HG03457 (cell line): ENCODE measurements at regions not wholly inside any gene's neighbourhood (a gene's known extent, or its start where the extent isn't known, plus 50 kb on each side); places are given as distances from the start of the nearest gene placed in this dataset.

Experiments
- ATAC-seq: cut with Tn5 transposase; IDR thresholded peaks from one replicate; pipeline ENCODE4 v1.9.1; 2021; ENCODE audit warnings: moderate number of reproducible peaks; ENCODE audit not compliant: unreplicated experiment

DNA sequence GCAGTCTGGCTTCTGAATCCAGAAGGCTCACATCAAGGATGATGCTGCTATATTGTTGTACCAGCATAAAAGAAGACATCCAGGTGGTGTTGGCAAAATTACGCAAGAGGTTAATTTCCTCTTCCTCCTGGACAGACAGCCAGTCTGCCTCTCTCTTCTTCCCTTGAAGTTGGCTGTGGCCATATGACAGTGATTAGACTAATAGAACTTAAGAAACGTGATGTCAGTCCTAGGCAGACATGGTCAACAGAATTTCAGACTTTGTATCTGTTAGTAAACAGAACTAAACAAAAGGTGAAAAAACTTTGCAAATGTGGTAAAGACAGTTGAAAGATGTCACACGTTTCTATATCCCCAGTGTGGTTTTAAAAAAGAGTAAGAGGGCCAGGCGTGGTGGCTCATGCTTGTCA, 465.2 kb upstream of the NR2F2 start:
- ATAC-seq = no peak

GRCh38 chr15:95866711-95867440, 463.6 kb upstream of the NR2F2 start:
- no peak for ATAC-seq

- no peak for ATAC-seq
These were observed 462.1 kb upstream of the NR2F2 start for GRCh38 chr15:95868450-95868849.

GRCh38 chr15:95868970-95869369, 461.5 kb upstream of the NR2F2 start:
- no peak for ATAC-seq

DNA sequence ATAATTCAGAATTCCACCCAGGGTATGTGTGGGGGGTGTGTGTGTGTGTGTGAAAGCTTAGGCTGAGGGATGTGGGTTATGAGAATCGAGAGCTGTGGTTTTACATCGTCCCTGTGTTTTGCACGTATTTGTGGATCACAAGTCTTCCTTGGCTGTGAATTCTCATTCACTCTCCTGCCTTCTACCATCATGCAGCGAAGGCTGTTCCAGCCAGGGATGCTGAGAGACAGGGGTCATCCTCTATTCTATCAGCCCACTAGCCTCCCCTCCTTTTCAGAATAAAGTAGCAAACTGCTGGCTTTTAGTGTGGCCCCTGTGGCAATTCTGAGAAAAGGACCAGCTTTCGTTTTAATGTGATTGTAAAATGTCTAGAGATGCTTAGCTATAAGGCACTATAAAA, 460.6 kb upstream of the NR2F2 start:
- no peak for ATAC-seq

DNA sequence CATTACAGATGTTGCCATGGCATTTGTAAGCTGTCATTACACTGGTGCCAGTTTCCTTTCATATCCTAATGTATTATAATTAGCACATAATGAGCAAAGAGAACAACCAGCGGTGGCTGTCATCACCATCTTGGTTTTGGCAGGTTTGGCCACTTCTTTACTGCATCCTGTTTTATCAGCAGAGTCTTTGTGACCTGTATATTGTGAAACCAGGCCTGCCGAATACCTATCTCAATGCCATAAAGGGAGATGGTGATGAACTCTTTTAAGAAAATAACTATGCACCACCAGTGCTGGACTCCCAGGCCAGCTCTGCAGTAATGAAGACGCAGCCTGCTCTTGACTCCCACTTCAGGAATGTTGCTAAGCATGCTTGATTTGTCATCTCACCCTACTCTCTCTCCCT, 458.1 kb upstream of the NR2F2 start:
- no peak for ATAC-seq

GRCh38 chr15:95874637-95875036, 455.9 kb upstream of the NR2F2 start:
- ATAC-seq = no peak

DNA sequence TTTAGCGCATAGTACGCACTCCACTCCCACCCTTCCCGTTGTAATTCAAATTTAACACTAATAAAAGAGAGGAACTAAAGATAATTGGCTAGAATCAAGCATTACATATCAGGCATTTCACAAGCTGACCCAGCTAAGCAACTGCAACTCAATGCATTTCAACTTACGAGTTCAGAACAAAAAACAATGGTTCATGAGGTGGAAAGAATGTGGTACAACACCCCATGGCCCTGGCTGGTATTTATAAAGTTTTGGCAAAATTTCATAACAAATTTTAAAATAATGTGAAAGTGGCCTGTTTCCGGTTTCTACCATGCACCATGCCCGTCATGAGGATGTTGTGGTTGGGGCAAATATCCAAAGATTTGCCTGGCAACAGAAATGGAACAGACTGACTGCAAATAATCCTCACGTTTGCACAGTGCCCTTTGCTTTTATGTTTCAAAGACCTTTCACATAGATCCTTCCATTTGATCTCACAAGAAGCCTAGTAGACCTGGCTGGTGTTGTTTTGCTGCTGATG, 455.3 kb upstream of the NR2F2 start:
- ATAC-seq = no peak

DNA sequence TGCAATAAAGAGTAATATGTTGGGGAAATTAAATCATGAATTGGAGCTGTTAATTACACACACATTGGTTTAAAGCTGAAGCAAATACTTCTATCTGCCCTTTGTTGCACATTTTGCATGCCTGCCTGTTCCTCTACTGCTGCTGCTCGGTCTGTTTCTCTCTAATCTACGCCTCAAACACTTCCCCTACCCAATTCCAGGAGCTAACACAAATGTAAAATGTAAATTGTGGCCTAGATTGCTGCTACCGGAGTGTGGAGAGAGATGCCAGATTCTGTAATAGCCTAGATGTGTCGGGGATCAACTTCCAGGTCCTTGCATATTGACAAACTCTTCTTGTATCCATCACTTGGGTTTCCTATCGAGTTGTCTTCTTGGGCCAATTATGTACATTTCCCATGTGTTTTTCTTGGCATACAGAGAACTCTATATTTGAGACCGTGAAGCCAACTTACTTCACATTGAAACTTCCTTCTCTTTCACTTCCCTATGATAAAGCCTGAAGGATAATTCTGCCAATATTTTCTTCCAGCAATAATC, 450.4 kb upstream of the NR2F2 start:
- no peak for ATAC-seq

GRCh38 chr15:95880630-95881029, 449.9 kb upstream of the NR2F2 start:
- ATAC-seq = no peak

- ATAC-seq = no peak
These were observed 447.4 kb upstream of the NR2F2 start for GRCh38 chr15:95883064-95883463.

- ATAC-seq = no peak
These were observed 446.2 kb upstream of the NR2F2 start for GRCh38 chr15:95884276-95884675.

DNA sequence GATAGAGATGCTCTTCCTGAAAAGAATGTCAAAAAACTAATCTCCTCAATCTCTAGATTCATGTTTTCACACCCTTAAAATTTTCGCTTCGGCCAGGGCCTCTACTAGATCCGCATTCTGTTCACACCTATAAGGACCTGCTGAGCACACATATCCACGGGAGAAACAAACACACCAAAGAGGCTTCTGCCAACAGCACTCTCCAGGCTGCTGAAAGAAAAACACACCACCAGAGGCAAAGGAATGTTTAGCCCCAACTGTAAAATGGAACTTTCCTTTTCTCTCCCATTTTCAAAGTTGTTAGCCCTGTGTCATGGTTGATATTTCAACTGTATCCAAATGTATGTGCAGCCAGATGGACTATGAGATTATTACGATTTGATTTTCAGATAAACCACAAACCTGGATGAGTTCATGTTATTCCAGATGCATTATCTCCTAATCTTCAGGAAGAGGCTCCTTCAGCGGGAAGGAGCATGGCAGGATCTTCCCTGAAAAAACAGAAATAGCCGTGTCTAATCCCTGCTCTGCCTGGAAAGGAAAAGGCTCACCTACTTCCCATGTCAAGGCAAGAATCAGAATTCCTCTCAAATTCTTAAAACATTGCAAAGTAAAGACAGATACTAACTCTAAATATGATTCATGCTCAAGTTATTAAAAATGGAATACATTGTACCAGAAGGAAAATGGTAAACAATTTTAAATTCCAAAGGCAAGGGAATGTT, 442.7 kb upstream of the NR2F2 start:
- ATAC-seq = no peak

DNA sequence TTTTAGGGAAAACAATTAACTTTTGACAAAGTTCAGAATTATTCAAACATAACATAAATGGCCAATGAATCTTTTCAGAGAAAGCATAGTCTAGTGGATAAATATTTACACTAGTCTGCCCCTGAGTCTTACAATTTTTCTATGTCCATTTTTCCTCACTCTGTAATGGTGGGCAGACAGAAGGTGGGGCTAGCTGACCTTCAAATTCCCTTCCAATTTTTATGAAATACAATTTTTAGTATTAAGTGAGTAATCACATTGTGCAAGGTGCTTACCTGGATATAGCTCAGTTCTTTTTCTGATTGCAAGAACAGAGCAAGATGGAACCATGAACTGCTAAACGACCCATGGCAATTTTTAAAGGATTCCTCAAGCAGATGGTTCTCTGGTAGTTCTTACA, 441.7 kb upstream of the NR2F2 start:
- ATAC-seq = no peak

DNA sequence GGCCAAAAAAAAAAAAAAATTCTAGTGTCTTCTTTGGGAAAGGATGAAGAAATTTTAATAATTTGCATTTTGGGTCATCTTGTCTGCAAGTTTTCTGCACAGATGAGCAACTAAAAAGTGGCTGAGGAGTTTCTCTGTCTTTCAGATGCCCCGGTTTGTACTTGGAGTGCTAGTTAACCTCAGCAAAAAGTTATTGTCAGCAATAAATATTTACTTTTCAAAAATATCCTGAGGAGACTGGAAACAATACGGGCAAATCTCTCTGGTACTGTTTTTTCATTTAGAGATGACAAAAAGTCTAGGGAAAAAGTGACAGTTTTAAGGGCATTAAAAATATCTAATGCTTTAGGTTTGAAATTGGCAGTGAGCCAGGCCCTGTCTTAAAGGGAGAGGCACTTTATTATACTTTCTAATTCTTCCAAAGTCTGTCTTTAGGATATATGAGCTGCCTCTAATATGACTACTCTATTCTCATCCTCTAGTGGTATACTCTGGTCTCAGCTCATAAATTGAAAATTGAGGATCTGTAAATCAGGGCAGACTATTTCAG, 436.0 kb upstream of the NR2F2 start:
- ATAC-seq = no peak

DNA sequence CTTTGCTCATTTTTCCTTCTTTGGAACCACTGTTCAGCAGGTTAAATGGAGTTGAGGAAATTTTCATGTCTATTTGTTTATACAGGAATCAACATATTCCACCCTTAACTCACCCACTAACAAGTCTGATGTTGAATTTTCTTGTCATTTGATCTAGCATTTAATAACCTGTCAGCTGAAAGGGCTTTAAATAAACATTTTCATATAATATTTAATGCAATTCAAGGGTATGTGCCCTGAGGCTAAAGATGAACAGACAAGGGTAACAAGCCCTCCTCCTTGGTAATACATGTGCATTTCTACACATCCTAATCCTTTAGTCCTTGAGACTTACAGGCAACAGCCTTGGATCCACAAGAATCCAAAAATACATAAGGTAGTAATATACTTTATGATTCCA, 435.0 kb upstream of the NR2F2 start:
- no peak for ATAC-seq

GRCh38 chr15:95897651-95898050, 432.8 kb upstream of the NR2F2 start:
- ATAC-seq = no peak

- ATAC-seq = no peak
These were observed 431.7 kb upstream of the NR2F2 start for GRCh38 chr15:95898761-95899160.

DNA sequence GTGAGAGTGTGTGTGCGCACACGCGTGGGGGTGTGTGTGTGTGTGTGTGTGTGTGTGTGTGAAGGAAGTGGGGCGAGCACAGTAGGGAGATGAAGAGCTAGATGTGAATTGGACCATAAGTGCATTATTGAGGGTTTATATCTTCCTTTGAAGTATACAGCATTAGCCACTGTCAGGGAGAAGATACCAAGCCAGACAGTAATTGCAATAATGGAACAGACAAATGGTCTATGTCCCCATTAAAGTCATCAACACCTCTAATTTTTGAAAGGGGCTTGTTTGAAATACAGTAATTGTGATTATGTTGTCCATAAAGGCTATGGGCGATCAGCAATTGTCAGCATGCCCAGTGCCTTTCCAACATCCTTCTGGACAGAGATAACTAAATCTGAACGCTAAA, 429.2 kb upstream of the NR2F2 start:
- ATAC-seq = no peak

DNA sequence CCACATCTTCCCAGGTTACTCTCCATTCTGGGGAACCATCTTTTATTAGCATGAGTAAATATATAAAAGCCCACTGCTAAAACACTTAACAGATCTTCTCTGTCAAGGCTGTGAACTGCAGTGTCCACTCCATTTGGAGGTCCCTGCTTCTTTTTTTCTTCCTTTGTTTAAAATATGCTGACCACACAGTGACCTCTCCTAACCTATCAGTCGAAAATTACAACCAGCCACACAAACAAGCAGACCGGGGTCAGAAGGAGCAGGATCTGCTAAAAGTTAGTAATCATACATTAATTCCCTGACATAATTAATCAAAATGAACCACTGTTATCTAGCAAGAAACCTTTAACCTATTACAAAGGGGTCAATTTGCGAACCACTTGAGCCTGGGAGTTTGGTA, 427.9 kb upstream of the NR2F2 start:
- ATAC-seq = no peak

DNA sequence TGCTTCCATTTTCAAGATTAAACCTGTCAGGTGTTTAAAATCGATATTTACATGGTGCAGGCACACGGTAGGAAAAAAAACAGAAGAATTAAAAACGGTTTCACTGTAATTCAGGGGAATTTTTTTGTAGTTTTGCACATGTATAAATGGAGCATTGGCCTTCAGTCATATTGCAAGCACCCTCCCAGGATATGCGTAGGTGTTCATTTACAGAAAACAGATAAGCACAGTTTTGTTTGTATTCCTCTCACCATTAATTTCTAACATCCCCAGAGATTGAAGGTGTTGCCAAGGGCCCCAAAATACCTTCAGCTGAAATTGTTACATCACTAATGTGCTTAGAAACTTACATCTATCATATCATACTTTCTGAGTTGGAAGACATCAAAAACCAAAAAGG, 427.1 kb upstream of the NR2F2 start:
- ATAC-seq = no peak
